WERI-Rb-1 (cell line): ENCODE measurements at regions not wholly inside any gene's neighbourhood (a gene's known extent, or its start where the extent isn't known, plus 50 kb on each side); places are given as distances from the start of the nearest gene placed in this dataset.

ENCODE experiments used
- DNase-seq: peaks from one replicate; pipeline ENCODE4 v3.0.0-alpha.2; 2020
- H3K27ac ChIP-seq: fragments of 250-450 bp; sonication (Bioruptor Pico); 2 replicates; pipeline ENCODE4 v1.5.1; 2020; ENCODE audit warnings: mild to moderate bottlenecking, moderate library complexity
- H3K27me3 ChIP-seq: fragments of 250-450 bp; sonication (Bioruptor Pico); 2 replicates; pipeline ENCODE4 v1.5.1; 2021; ENCODE audit warnings: mild to moderate bottlenecking, low read depth, moderate library complexity; ENCODE audit not compliant: insufficient read depth, severe bottlenecking
- H3K36me3 ChIP-seq: fragments of 250-450 bp; sonication (Bioruptor Pico); 2 replicates; pipeline ENCODE4 v1.5.1; 2020; ENCODE audit warnings: mild to moderate bottlenecking, moderate library complexity
- H3K4me3 ChIP-seq: 2 replicates; pipeline ENCODE4 v1.5.1; 2011; ENCODE audit warnings: low read depth, mild to moderate bottlenecking, control low read depth, low read length
- H3K9me3 ChIP-seq: fragments of 250-450 bp; sonication (Bioruptor Pico); 2 replicates; pipeline ENCODE4 v1.5.1; 2021; ENCODE audit warnings: mild to moderate bottlenecking, moderate library complexity; ENCODE audit not compliant: severe bottlenecking
- CTCF ChIP-seq: IDR thresholded peaks from 2 replicates; pipeline ENCODE4 v1.5.1; 2011; ENCODE audit warnings: low read depth, mild to moderate bottlenecking, control low read depth, inconsistent platforms, low read length

DNA sequence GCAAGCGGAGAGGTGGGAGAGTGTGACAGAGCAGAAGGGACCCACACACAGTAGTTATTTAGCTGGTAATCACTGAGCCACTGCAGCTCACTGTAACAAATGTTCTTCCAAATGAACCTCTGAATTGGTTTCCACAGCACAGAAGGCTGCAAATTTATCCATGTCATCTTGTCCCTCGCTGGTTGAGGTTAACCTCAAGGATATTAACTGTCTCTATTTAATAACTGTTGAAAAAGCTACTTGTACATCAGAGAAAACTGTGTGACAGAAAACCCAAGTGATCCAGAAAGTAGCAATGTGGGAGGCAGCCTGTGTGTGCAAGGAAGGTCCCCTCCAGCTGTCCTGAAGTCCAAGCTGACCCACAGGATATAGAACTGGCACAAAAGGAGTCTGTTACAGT lies 153.6 kb downstream of the DSEL start:
- no peaks in the 10 kb centered on the region for H3K36me3 ChIP-seq
- no peak overlapping the region for H3K27ac ChIP-seq
- DNase-seq, result no peak
- H3K9me3 ChIP-seq, result no peaks in the 10 kb centered on the region
- TF ChIP-seq CTCF, result no peak
- H3K4me3 ChIP-seq, result no peak overlapping the region
- no peaks in the 10 kb centered on the region for H3K27me3 ChIP-seq

- no peaks in the 10 kb centered on the region for H3K9me3 ChIP-seq
- TF ChIP-seq CTCF, result no peak
- no peak for DNase-seq
- H3K36me3 ChIP-seq, result no peaks in the 10 kb centered on the region
- H3K27ac ChIP-seq, result no peak overlapping the region
- no peak overlapping the region for H3K4me3 ChIP-seq
- no peaks in the 10 kb centered on the region for H3K27me3 ChIP-seq
These were observed 156.4 kb downstream of the DSEL start for GRCh38 chr18:67359873-67360838.

- no peaks in the 10 kb centered on the region for H3K9me3 ChIP-seq
- H3K4me3 ChIP-seq, result no peak overlapping the region
- no peaks in the 10 kb centered on the region for H3K27me3 ChIP-seq
- no peak for DNase-seq
- no peak overlapping the region for H3K27ac ChIP-seq
- TF ChIP-seq CTCF, result no peak
- H3K36me3 ChIP-seq, result no peaks in the 10 kb centered on the region
These were observed 157.6 kb downstream of the DSEL start for GRCh38 chr18:67358947-67359346.

- Histone ChIP-seq H3K27me3 (no peaks in the 10 kb centered on the region), H3K27ac (no peak overlapping the region), H3K9me3 (no peaks in the 10 kb centered on the region), H3K36me3 (no peaks in the 10 kb centered on the region), H3K4me3 (no peak overlapping the region)
- DNase-seq, result no peak
- no peak for TF ChIP-seq CTCF
These were observed 161.8 kb downstream of the DSEL start for GRCh38 chr18:67354692-67355091.

GRCh38 chr18:67354091-67354490 lies 162.4 kb downstream of the DSEL start:
- no peaks in the 10 kb centered on the region for H3K27me3 ChIP-seq
- no peak overlapping the region for H3K27ac ChIP-seq
- no peak for DNase-seq
- H3K9me3 ChIP-seq, result no peaks in the 10 kb centered on the region
- TF ChIP-seq CTCF, result no peak
- H3K4me3 ChIP-seq, result no peak overlapping the region
- no peaks in the 10 kb centered on the region for H3K36me3 ChIP-seq
